CD4-positive, alpha-beta T cell treated with Interferon alpha-2 for 1 hour (primary cell): ENCODE measurements at regions not wholly inside any gene's neighbourhood (a gene's known extent, or its start where the extent isn't known, plus 50 kb on each side); places are given as distances from the start of the nearest gene placed in this dataset.
A peak's percentile ranks its signal among the peaks of the same experiment; 100 is the strongest.

Experiments
- DNase-seq, 2 donors: peaks; one replicate each; pipeline ENCODE4 v3.0.0-alpha.2; 2020 to 2022

DNA sequence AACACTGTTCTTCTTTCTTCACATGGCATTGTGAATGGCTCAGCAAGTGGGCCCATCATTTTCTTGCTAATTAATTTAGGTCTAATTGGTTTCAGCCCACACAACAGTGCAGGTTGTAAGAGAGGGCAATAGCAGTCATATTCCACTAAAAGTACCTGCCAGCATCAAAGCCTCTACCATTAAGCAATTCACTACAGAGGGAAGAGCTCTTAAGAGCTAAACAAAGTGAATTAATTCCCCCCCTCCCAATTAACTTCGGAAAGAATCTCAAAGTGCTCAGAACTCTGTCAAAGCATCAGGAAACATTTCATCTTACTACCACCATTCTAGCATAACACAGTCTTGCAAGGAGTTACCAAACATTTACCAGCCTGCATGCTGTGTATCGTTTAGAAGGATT, 133.9 kb upstream of the UBASH3B start:
- DNase-seq: no peak

DNA sequence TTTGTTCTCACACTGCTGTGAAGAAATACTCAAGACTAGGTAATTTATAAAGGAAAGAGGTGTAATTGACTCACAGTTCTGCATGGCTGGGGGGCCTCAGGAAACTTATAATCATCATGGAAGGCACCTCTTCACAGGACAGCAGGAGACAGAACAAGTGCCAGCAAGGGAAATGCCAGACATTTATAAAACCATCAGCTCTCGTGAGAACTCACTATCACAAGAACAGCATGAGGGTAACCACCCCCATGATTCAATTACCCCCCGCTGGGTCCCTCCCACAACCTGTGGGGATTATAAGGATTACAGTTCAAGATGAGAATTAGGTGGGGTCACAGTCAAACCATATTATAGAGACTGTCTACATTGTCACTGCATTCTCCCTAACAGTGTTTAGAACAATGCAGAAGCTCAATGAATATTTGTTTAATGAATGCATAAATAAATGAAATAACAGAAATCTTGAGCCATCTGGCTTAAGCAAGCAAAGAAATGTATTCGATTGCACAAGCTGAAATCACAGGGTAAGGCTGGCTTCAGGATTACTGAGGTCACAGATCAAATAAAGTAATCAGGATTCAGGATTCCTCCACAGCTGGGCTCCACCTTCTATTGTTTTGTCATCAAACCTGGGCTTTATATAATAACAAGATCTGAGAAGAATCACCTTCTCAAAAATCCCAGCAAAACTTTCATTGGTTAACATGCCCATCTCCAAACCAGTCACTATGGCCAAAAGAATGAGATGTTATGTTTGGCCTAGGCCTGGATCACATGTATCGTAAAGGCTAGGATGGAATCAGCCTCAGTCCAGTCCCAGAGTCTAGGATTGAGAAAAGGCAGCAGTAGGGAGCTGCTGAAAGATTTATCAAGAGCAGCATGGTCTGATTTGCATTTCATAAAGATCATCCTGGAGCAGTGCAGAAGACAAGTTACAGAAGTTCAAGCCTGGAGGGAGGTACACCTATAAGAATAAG, 137.8 kb upstream of the UBASH3B start:
- no peak for DNase-seq

DNA sequence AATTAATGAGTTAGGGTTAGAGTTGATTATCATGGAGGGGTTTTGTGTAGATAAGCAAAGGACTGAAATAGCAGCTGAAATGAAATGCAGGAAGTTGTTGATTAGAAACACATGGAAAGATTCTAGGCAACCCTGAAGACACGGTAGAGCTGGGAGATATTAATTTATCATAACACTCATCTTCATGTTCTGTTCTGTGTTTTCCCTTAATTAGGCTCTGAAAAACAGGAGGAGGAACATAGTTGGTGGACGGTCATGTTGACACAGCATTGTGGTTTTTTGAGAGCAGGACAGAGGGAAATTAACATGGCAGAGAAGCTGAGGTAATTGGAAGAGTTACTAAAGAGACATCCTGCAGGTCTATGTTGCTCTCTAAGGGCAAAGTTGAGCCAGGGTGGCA, 138.8 kb upstream of the UBASH3B start:
- DNase-seq: no peak

DNA sequence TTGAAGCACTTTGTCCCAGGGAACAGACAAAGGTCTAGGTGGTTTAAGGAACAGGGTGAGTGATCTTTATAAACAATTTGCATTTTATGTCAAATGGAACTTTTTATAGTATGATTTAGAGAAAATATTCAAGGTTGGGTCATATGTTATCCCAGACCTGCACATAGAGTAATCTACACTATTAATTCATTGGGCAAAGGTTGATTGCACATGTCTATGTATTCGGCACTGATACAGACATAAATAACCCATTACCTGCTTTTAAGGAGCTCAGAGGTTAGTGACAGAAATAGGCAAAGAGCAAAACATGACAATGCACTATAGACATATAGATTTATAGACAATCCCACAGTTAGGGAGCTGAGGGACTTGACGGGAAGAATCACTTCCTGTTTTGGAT, 141.5 kb upstream of the UBASH3B start:
- DNase-seq: no peak

DNA sequence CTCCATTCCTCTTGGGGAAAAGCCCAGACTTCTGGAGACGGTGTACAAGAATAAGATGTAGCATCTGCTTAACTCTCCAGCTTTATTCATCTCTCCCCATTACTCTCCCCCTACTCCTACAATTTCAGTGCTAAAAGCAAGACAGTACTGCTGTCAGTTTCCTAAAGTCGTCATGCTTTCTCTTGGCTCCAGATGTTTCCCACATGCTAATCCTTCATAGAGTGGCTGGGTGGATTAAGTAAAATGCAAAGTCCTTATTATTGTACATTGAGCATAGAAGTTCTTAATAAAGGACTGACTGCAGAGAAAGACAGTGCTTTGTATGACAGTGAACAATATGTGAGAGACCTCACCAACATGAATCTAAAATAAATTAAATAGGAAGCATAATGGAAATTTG, 142.2 kb upstream of the UBASH3B start:
- DNase-seq: no peak

DNA sequence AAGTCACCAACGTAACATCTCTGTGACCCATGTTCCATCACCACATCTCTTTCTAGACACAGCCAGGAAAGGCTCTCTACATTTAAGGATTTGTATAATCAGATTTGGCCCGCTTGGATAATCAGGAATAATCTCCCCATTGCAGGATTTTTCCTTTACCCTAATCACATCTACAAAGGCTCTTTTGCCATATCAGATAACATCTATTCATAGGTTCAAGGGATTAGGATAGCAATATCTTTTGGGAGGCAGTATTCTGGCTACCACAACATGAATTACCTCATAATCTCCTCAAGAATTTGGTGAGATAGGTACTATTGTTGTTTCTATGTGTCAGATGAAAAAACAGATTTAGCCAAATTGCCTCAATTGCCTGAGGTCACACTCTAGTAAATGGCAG, 142.8 kb upstream of the UBASH3B start:
- DNase-seq: no peak

DNA sequence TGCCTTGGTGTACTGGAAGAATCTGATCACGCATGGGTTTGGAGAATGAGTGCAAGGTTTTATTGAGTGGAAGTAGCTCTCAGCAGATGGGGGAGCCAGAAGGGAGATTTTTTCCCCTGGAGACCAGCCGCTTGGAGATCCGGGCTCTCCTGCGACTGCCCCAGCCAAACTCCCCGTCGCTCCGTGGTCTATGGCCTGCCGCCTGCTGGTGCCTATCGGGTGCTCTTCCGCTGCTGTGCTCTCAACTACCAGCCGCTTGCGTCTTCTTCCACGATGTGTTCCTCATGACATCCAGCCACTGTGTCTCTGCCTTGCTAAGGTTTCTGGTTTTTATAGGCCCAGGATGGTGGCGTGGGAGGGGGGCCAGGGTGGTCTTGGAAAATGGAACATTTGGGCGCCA, 145.6 kb upstream of the UBASH3B start:
- DNase-seq: no peak

DNA sequence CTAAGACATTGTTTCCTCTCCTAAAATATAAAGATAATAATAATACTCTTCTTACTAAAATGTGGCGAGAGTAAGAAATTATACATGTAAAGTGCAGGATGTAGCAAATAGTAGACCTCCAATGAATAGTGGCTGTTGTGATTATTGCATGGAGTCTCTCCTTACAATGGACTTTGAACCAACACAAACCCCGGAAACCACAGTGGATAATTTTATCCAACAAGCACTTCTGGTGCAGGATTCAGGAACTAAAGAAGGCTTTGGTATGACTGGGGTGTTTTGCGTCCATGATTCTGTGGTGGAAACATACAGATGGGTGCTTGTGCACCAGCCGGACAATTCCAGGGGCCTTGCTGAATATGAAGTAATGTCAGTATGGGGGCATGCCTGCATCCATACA, 146.4 kb upstream of the UBASH3B start:
- DNase-seq: no peak

DNA sequence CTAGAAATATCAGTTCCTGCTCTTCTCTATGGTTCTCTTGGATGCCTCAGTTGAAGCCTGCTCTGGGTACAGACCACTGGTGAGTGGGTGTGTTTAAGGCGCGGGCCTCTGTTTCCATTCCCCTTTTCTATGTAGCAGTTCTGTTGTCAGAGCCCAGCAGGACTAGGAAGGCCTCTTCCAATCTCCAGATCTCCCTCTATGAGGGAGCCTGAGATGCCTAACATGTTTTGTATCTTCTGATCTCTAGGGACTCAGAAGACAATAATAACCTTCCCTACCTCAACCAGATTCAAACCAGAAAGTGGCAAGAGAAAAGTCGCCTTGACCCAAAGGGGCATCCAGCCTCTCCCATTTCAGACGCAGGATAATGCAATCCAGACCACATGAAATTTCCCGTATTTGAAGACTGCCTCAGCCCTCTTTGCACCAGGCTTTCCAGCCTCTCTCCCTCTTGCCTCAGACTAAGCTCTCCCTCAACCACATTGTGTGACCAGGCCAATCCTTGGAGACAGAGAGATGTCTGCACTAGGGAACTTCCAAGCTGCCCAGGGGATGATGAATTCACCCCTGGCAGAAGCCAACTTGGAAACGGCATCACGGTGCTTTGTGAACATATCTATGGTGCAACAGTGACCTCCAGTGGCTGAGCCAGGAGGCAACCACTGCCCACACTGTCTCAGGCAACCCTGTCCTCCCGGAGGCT, 150.1 kb upstream of the UBASH3B start:
- DNase-seq: peak; percentile 22 to 39

DNA sequence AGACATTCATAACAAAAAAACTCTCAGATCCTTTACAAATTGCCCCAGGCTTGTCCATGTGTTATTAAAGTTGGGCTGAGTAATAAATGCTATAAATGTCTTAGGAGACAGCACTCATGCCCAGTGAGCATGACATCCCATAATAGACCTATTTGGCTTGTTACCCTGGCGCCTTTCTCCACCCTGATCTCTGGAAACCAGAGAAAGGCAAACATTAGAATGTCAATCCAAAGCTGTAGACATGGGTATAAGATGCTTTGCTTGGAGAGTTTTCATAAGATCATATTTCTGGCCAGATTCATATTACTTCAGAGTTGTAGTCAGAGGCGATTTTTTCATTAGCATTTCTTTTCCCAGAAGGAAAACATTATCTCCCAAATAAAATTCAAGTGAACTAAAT, 161.3 kb upstream of the UBASH3B start:
- DNase-seq: no peak

DNA sequence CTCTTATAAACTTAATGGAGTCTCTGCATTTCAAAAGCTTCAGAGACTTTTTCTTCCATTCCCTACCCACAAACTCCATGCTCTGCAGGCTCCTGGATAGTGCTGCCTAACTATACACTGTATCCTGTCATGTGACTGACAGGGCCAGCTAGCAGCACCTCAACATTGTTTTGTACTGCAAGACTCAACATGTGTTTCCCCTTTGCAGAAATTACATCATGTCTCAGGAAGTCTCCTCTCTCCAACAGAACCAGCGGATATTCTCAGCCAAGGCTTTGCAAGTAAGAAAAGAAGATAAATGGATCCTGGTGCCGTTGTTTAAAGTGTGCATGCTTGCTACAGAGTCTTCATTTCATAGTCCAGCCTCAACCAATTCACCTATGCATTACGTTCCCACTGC, 164.0 kb upstream of the UBASH3B start:
- no peak for DNase-seq

DNA sequence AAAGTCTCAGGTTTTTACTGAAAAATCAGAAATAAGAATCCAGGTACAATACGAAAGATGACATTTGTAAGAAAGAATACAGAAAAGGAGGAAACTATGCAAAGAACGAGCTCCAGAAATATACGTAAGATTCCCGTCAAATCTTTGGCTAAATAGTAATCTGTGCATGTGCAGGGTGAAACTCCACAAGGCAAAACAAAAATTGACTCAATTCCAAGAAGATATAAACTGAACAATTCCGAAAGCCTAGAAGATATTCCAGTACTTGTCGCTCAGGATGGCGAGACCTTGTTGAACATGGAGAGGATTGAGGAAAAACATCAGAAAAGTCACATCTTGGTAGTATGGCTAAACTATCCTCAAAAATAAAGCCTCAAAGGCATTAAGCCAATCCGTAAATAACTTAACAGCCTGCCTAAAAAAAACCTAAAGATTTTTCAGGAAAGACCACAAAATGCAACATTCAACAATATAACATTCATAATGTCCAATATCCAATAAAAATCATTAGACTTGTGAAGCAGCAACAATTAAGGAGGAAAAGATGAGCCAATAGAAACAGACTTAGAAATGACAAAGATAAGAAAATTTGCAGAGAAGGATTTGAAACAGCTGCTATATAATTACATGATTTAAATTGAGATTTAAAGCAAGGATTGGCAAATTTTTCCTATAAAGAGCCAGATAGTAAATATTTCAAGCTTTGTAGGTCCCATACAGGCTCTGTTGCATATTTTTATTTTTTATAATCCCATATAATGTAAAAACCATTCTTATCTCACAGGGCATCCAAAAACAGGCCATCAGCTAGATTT, 166.4 kb upstream of the UBASH3B start:
- no peak for DNase-seq

DNA sequence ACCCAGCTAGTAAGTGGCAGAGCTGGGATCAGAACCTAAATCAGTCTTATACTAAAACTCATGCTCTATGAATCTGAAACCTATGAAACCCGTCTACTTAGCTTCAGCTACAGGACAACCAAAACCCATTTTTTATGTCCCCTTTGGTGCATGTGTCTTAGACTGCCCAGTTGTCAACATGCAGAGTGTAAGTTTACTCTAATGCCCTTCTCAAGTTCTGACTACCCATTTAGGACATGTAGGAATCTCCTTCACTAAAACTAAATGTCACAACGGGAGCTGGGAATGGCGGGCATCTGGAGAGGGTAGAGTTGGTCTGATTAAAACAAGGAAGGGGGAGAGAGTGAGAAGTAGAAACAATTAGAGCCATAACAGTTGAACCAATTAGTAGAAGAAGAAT, 167.9 kb upstream of the UBASH3B start:
- no peak for DNase-seq

DNA sequence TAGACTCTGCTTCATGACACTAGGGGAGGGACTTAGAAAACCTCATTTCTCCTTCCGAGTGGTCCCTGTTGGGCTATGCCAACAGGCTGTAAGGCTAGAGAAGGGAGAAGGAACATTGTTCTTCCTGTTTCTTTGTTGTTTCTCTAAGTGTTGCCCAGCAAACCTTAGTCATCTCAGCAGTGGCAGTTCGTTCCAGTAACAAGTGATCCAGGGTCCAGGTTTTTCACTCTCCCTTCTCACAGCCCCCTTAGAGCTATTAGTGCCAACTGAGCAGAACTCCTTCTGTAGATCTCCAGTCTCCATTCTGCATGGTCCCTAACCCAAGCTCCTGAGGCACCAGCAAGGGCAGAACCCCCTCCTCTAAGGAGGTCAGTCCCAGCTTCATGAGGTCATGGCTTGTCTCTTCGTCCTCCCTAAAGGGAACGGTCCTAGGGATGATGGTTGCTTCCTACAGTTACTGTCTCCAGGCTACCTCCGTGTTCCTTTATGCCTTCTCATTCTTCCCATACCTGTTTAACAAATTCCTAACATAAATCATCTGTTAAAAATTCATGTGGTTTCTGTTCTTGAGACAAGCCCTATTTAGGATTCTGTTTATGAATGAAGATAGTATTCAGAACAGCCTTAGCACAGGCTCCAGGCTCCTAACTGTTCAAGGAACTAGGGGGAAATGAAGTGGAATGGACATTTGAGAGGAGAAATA, 168.6 kb upstream of the UBASH3B start:
- DNase-seq: no peak

DNA sequence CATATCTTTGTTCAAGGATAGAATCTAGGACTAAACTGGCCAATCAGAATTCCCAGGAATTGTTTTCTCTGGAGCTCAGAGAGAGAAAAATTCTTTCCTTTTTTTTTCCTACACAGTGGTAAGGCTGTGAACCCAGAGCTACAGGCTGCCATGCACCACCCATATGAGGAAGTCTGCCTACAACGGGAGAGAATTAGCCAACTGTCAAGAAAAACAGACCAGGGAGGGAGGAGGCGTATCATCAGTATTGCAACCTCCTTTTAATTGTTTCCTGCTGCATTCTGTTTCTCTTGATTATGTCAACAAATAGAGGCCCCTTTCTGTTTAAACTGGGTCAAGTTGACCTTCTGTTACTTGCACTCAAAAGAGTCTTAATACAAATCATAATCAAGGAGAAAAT, 176.5 kb upstream of the UBASH3B start:
- no peak for DNase-seq

DNA sequence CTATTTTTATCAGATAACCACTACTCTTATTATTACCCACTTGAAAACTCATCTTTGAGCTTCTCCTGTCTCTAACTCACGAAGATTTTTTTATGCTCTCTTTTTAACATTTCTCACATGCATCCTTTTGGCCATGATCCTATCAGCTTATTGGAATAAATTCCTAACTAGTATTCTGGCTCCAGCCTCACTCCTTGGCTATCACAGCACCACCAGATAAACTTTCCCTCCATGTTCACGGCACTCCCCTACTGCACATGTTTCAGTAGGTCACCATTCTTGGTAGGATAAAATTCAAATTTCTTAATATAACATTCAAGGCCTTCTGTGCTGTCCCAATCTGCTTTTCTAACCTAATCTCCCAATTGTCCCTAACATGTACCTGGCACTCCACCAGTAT, 186.6 kb upstream of the UBASH3B start:
- no peak for DNase-seq

DNA sequence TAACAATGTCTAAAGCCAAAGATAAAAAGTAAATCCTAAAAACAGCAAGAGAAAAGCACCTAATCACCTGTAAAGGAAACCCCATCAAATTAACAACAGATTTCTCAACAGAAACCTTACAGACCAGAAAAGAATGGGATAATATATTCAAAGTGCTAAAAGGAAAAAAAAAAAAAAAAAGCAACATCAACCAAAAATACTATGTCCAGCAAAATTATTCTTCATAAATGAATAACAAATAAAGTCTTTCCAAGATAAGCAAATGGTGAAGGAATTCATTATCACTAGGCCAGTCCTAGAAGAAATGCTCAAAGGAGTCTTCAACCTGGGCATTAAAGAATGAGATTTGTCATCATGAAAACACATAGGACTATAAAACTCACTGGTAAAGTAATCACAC, 192.0 kb upstream of the UBASH3B start:
- no peak for DNase-seq

DNA sequence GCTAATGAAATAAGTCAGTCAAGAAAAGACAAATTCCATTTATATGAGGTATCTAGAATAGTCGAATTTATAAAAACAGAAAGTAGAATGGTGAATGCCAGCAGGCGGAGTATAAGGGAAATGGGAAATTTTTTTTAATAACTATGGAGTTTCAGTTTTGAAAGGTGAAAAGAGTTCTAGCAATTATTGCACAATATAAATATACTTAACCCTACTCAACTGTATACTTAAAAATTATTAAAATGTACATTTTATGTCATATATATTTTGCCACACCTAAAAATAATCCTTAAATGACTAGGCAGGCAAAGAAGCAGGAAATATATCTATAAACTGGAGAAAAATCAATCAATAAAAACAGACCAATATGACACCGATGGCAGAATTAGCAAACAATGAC, 196.5 kb upstream of the UBASH3B start:
- no peak for DNase-seq

DNA sequence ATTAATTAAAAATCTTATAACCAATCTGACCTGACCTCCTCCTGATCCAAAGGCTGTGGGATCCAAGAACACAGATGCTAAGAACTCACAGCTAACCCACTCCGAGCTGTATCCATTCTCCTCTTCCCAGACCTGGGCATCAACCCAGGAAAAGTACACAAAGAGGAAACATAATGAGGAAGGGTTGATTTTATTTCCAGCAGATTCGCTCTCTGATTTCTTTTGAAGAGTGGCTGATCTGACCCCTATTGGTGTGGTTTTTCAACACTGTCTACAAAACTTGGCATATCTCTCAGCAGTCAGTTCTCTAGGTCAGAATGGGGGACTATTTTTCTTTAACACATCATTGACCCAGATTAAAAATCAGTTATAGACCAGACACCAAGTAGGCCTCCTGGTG, 201.9 kb upstream of the UBASH3B start:
- no peak for DNase-seq

DNA sequence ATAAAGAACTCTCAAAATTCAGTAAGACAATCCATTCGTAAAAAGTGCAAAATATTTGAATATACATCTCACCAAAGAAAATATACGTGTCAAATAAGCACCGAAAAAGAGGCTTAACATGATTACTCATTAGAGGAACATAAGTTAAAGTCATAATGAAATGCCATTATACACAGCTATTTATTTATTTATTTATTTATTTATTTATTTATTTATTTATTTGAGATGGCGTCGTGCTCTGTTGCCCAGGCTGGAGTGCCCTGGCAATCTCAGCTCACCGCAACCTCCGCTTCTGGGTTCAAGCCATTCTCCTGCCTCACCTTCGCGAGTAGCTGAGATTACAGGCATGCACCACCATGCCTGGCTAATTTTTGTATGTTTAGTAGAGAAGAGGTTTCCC, 203.6 kb upstream of the UBASH3B start:
- no peak for DNase-seq

DNA sequence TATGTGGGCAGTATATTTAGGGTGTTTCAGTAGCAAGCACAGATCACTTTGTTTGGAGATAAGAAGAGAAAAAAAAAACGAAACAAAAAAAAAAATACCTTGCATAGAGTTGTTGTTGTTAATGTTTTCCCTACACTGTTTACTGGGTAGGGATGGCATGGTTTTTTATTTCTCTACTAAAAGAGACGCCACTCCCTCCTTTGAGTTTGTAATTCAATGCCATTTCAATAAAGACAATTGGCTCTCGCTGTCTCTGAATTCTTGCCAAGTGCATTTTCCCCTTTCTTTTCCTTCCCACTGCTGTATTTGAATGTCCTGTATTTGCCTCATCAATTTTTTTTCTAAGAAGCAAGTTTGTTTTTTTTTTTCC, 213.9 kb upstream of the UBASH3B start:
- no peak for DNase-seq

DNA sequence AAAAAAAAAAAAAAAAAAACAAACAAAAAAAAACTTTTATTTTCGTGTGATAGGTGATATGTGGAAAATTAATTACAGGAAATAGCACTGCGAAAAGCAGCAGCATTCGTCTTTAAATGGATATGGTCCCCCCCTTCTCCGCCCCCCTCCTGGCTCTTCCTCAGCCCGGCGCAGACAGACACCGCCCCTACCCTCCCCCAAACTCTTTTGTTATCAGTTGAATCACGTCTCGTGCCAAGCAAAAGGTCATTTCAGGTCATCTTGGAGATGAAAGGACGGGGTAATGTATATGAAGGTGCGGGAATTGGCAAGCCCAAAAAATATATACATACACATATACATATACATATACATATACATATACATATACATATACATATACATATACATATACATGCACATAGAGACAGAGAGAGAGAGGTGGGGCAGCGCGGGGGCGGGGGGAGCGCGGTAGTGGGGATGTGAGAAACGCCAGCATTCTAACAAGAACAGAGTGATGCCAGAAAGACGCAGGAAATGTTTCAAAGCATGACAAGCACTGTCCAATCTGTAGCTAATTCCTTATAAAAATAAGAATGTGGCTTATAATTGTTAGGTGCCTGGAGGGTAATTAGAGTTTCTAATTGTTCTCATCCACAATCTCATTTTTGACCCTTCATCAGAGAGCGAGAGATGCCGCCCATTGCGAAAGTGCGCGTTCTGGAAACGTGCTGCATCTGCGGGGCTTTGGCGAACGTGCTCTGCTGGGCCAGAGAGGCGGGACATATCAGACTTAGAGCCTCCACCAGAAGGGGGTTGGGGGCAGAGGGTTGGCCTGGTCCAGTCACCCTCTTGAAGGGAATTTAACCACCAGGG, 214.5 kb upstream of the UBASH3B start:
- DNase-seq: no peak
